ENCODE measurements at regions not wholly inside any gene's neighbourhood (a gene's known extent, or its start where the extent isn't known, plus 50 kb on each side); places are given as distances from the start of the nearest gene placed in this dataset.

- TF ChIP-seq, protein P1, sequence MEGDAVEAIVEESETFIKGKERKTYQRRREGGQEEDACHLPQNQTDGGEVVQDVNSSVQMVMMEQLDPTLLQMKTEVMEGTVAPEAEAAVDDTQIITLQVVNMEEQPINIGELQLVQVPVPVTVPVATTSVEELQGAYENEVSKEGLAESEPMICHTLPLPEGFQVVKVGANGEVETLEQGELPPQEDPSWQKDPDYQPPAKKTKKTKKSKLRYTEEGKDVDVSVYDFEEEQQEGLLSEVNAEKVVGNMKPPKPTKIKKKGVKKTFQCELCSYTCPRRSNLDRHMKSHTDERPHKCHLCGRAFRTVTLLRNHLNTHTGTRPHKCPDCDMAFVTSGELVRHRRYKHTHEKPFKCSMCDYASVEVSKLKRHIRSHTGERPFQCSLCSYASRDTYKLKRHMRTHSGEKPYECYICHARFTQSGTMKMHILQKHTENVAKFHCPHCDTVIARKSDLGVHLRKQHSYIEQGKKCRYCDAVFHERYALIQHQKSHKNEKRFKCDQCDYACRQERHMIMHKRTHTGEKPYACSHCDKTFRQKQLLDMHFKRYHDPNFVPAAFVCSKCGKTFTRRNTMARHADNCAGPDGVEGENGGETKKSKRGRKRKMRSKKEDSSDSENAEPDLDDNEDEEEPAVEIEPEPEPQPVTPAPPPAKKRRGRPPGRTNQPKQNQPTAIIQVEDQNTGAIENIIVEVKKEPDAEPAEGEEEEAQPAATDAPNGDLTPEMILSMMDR (conservative IDR thresholded peaks at IDR 0.05) = no peak
- no peak for TF ChIP-seq ZFX (IDR thresholded peaks at IDR 0.05)
Measured at GRCh38 chr14:101010293-101010692, 106.8 kb upstream of the RTL1 start.
